Cardiac fibroblast (primary cell): ENCODE measurements at regions not wholly inside any gene's neighbourhood (a gene's known extent, or its start where the extent isn't known, plus 50 kb on each side); places are given as distances from the start of the nearest gene placed in this dataset.

Experiments used
- DNase-seq, 2 donors: peaks; one replicate each; pipeline versions ENCODE4 v3.0.0 to v3.0.0-alpha.2; 2010; ENCODE audit warnings: low read depth in 2 of 2
- H3K4me3 ChIP-seq, 2 donors: replicated peaks in 1 of 2; 1 replicate in 1 of 2; 2 replicates in 1 of 2; pipeline ENCODE4 v1.5.1; 2011; ENCODE audit warnings: low read depth in 2 of 2, low read length in 2 of 2, mild to moderate bottlenecking in 2 of 2, moderate library complexity in 1 of 2
- TF ChIP-seq, protein P1 (sequence below): IDR thresholded peaks from one replicate; pipeline ENCODE4 v1.5.1; 2011; ENCODE audit warnings: low read depth, mild to moderate bottlenecking, low read length, inconsistent platforms

- no peak overlapping the region for H3K4me3 ChIP-seq
- no peak for DNase-seq
- TF ChIP-seq, protein P1, sequence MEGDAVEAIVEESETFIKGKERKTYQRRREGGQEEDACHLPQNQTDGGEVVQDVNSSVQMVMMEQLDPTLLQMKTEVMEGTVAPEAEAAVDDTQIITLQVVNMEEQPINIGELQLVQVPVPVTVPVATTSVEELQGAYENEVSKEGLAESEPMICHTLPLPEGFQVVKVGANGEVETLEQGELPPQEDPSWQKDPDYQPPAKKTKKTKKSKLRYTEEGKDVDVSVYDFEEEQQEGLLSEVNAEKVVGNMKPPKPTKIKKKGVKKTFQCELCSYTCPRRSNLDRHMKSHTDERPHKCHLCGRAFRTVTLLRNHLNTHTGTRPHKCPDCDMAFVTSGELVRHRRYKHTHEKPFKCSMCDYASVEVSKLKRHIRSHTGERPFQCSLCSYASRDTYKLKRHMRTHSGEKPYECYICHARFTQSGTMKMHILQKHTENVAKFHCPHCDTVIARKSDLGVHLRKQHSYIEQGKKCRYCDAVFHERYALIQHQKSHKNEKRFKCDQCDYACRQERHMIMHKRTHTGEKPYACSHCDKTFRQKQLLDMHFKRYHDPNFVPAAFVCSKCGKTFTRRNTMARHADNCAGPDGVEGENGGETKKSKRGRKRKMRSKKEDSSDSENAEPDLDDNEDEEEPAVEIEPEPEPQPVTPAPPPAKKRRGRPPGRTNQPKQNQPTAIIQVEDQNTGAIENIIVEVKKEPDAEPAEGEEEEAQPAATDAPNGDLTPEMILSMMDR: no peak
Observed at GRCh38 chr19:46927893-46928292, 67.1 kb downstream of the ARHGAP35 start.

- no peak overlapping the region for H3K4me3 ChIP-seq
- peak; percentile 35 for DNase-seq
- TF ChIP-seq, protein P1: peak; percentile 1
Observed at GRCh38 chr19:46928951-46929350, 68.2 kb downstream of the ARHGAP35 start.

DNA sequence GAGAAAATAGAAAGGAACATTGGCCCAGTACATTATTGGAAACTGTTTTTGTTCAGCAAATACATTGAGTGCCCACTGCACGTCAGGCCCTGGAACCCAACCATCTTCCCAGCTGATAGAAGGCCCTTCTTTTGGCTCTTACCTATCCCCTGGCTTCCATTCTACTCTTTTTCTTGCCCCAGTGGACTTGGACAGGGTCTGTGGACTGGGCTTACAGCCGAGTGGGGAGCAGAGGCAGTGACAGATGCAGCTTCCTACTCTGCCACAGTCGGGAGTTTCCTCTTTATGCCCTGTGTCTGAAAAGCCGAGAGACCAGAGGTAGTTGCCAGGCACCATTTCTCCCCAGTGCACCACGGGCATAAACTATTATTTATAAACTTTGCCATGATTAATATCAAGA, 70.4 kb downstream of the ARHGAP35 start:
- DNase-seq: no peak
- TF ChIP-seq, protein P1: no peak
- H3K4me3 ChIP-seq: no peak overlapping the region

DNA sequence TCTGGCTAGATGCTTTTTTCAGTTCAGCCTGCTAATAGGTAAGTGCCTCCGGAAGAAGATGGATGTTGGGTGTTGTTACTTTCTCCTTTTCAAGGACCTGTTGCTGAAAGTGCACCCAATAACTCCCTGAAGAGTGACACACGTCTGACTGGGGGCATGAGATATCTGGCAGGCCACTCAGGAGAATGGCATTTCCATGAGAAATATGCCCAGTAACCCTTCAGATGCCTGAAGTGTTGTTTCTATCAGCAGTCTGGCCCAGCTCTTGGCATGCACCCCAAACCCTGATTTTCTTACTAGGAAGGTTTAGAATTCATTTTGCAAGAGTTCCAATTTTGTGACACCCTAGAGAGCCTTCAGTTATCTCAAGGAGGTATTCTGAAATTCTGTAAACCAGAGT, 71.5 kb downstream of the ARHGAP35 start:
- peak; percentile 53 to 57 for DNase-seq
- TF ChIP-seq, protein P1: no peak
- no peak overlapping the region for H3K4me3 ChIP-seq

- no peak for DNase-seq
- TF ChIP-seq, protein P1: no peak
- no peak overlapping the region for H3K4me3 ChIP-seq
Observed at GRCh38 chr19:46935066-46935663, 74.4 kb downstream of the ARHGAP35 start.

GRCh38 chr19:46943150-46943946, 76.3 kb upstream of the NPAS1 start:
- TF ChIP-seq, protein P1: no peak
- DNase-seq: no peak
- no peak overlapping the region for H3K4me3 ChIP-seq
